Upper lobe of left lung (tissue), 4 donors: ENCODE measurements at regions not wholly inside any gene's neighbourhood (a gene's known extent, or its start where the extent isn't known, plus 50 kb on each side); places are given as distances from the start of the nearest gene placed in this dataset.

Experiments
- EP300 ChIP-seq, 4 donors: sonication (generic); formaldehyde crosslinking; IDR thresholded peaks; one replicate each; pipeline ENCODE4 v1.5.1; 2017; ENCODE audit warnings: antibody characterized with exemption in 4 of 4, control low read depth in 2 of 4
- POLR2A ChIP-seq, 4 donors: fragments of 450-650 bp; IDR thresholded peaks; one replicate each; pipeline ENCODE4 v1.5.1; 2016 to 2017; ENCODE audit warnings: antibody characterized with exemption in 4 of 4, mild to moderate bottlenecking in 2 of 4
- POLR2AphosphoS5 ChIP-seq, 2 donors: sonication (generic); formaldehyde crosslinking; IDR thresholded peaks; one replicate each; pipeline ENCODE4 v1.5.1; 2017; ENCODE audit warnings: antibody characterized with exemption in 2 of 2
- TF ChIP-seq, protein P1 (sequence below), 6 experiments: fragments of 450-650 bp in 4 of 6; fragments of 200-600 bp in 2 of 6; sonication (generic) in 2 of 6; IDR thresholded peaks; one replicate each; pipeline ENCODE4 v1.5.1; 2016 to 2019; ENCODE audit warnings: antibody characterized with exemption in 6 of 6

DNA sequence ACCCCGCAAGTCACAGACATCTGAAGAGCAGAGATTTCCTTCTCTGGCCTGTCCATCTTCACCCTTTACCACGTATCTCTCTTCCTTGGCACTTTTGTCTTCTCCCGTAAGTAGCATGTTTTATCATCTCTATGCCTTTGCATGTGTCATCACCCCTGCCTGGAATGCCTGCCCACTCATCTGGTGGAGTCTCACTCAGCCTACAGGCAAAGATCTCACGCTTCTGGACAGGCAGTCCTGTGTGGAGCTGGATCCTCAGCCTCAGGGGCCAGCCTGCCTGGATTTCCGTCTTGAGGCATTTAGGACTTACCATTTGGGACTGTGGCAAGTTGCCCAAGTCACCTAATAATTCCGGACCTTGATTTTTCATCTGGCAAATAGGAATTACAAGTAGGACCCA is 114.3 kb upstream of the CACNA2D3 start:
- TF ChIP-seq, protein P1, sequence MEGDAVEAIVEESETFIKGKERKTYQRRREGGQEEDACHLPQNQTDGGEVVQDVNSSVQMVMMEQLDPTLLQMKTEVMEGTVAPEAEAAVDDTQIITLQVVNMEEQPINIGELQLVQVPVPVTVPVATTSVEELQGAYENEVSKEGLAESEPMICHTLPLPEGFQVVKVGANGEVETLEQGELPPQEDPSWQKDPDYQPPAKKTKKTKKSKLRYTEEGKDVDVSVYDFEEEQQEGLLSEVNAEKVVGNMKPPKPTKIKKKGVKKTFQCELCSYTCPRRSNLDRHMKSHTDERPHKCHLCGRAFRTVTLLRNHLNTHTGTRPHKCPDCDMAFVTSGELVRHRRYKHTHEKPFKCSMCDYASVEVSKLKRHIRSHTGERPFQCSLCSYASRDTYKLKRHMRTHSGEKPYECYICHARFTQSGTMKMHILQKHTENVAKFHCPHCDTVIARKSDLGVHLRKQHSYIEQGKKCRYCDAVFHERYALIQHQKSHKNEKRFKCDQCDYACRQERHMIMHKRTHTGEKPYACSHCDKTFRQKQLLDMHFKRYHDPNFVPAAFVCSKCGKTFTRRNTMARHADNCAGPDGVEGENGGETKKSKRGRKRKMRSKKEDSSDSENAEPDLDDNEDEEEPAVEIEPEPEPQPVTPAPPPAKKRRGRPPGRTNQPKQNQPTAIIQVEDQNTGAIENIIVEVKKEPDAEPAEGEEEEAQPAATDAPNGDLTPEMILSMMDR (IDR thresholded peaks at IDR 0.05) = no peak
- TF ChIP-seq POLR2A (IDR thresholded peaks at IDR 0.05) = no peak
- no peak for TF ChIP-seq POLR2AphosphoS5 (IDR thresholded peaks at IDR 0.05)
- TF ChIP-seq EP300 (IDR thresholded peaks at IDR 0.05) = no peak
